RWPE1 (cell line): ENCODE measurements at regions not wholly inside any gene's neighbourhood (a gene's known extent, or its start where the extent isn't known, plus 50 kb on each side); places are given as distances from the start of the nearest gene placed in this dataset.
"Not testable (repeated sequence)": the region's sequence is repeated elsewhere in the genome, so short reads cannot be mapped to it uniquely, and the experiment has no call there.

Experiments
- CTCF ChIA-PET: fragments of 350-600 bp; sonication (Branson Sonifier 250); formaldehyde crosslinking; extraction: SDS; loops from one replicate; lab custom pipeline; 2021; lab: Yijun Ruan, JAX
- POLR2A ChIA-PET: fragments of 400-600 bp; formaldehyde crosslinking; extraction: SDS; loops from one replicate; lab custom pipeline; 2020; ENCODE audit warnings: antibody characterized with exemption; ENCODE audit not compliant: low non-redundant PET; lab: Yijun Ruan, JAX
- DNase-seq: peaks from one replicate; pipeline ENCODE4 v3.0.0; 2012; ENCODE audit warnings: low spot score
- H3K27ac ChIP-seq: fragments of 450-650 bp; 2 replicates; pipeline ENCODE4 v1.5.1; 2017
- TF ChIP-seq, protein P1 (sequence below): fragments of 450-650 bp; conservative IDR thresholded peaks from 2 replicates; pipeline ENCODE4 v1.5.1; 2017; ENCODE audit warnings: low read depth, mild to moderate bottlenecking

DNA sequence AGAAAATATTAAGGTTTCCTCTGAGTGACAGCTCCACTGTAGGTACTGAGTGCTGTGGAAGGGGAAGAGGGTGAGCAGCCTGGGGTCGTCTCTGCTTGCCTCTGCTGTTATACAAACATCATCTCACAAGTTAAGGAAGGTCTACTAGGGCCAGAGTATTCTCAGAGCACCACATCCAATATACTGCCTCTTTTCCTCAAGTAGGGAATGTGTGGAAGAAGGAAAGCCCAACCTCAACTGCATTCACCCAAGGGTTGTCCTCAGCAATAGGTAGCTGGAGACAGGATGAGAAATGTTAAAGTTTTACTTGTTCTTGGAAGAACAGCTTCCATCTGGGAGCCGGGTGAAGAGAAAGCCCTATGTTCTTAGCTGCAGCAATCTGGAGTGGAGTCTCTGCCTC is 1062.3 kb upstream of the CDH10 start:
- no peak overlapping the region for H3K27ac ChIP-seq
- TF ChIP-seq, protein P1, sequence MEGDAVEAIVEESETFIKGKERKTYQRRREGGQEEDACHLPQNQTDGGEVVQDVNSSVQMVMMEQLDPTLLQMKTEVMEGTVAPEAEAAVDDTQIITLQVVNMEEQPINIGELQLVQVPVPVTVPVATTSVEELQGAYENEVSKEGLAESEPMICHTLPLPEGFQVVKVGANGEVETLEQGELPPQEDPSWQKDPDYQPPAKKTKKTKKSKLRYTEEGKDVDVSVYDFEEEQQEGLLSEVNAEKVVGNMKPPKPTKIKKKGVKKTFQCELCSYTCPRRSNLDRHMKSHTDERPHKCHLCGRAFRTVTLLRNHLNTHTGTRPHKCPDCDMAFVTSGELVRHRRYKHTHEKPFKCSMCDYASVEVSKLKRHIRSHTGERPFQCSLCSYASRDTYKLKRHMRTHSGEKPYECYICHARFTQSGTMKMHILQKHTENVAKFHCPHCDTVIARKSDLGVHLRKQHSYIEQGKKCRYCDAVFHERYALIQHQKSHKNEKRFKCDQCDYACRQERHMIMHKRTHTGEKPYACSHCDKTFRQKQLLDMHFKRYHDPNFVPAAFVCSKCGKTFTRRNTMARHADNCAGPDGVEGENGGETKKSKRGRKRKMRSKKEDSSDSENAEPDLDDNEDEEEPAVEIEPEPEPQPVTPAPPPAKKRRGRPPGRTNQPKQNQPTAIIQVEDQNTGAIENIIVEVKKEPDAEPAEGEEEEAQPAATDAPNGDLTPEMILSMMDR: no peak
- ChIA-PET CTCF (interaction anchor here (0.7 kb wide), 1 partner anchor 39 kb away, joined by 3 read pairs; no protein-coding TSS in a partner anchor), POLR2A (no interaction called here)
- DNase-seq: no peak

GRCh38 chr5:25701936-25702335 is 1057.2 kb upstream of the CDH10 start:
- ChIA-PET CTCF (interaction anchor here (0.7 kb wide), 1 partner anchor 1104 kb away, joined by 3 read pairs; no protein-coding TSS in a partner anchor), POLR2A (no interaction called here)
- DNase-seq: no peak
- H3K27ac ChIP-seq: no peak overlapping the region
- TF ChIP-seq, protein P1: no peak

- CTCF ChIA-PET: interaction anchor here (0.6 to 0.8 kb wide), 3 partner anchors 26 to 99 kb away, joined by 3 to 4 read pairs (median 3); no protein-coding TSS in a partner anchor
- POLR2A ChIA-PET: no interaction called here
- H3K27ac ChIP-seq: no peak overlapping the region
- TF ChIP-seq, protein P1: no peak
- no peak for DNase-seq
Observed at GRCh38 chr5:25694801-25695200, 1050.0 kb upstream of the CDH10 start.

GRCh38 chr5:25688156-25688555 is 1043.4 kb upstream of the CDH10 start:
- TF ChIP-seq, protein P1: no peak
- POLR2A ChIA-PET: no interaction called here
- DNase-seq: no peak
- H3K27ac ChIP-seq: no peak overlapping the region
- CTCF ChIA-PET: no interaction called here

- TF ChIP-seq, protein P1: no peak
- CTCF ChIA-PET: interaction anchor here (0.7 kb wide), 1 partner anchor 741 kb away, joined by 3 read pairs; no protein-coding TSS in a partner anchor
- POLR2A ChIA-PET: no interaction called here
- no peak for DNase-seq
- no peak overlapping the region for H3K27ac ChIP-seq
Observed at GRCh38 chr5:25669645-25670401, 1025.0 kb upstream of the CDH10 start.

- DNase-seq: no peak
- ChIA-PET POLR2A (no interaction called here), CTCF (no interaction called here)
- TF ChIP-seq, protein P1: no peak
- no peak overlapping the region for H3K27ac ChIP-seq
Observed at GRCh38 chr5:25662610-25663009, 1017.8 kb upstream of the CDH10 start.

DNA sequence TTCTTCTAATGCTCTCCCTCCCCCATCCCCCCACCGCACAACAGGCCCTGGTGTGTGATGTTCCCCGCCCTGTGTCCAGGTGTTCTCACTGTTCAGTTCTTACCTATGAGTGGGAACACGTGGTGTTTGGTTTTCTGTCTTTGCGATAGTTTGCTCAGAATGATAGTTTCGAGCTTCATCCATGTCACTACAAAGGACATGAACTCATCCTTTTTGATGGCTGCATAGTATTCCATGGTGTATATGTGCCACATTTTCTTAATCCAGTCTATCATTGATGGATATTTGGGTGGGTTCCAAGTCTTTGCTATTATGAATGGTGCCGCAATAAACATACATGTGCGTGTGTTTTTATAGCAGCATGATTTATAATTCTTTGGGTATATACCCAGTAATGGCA is 1005.5 kb upstream of the CDH10 start:
- CTCF ChIA-PET, POLR2A ChIA-PET, H3K27ac ChIP-seq, DNase-seq: not testable (repeated sequence)
